Adrenal gland (tissue), 9 donors: ENCODE measurements at regions not wholly inside any gene's neighbourhood (a gene's known extent, or its start where the extent isn't known, plus 50 kb on each side); places are given as distances from the start of the nearest gene placed in this dataset.

Source experiments
- DNase-seq, 7 donors: peaks; one replicate each; pipeline ENCODE4 v3.0.0-alpha.2; 2019 to 2020
- H3K27ac ChIP-seq, 5 donors: fragments of 200-600 bp; sonication (generic) in 4 of 5; 1 replicate in 3 of 5; 2 replicates in 2 of 5; pipeline versions ENCODE4 v1.5.1 to v1.8.0; 2016 to 2020; ENCODE audit warnings: mild to moderate bottlenecking in 1 of 5
- H3K27me3 ChIP-seq: fragments of 200-600 bp; 2 replicates; pipeline ENCODE4 v1.8.0; 2021
- H3K36me3 ChIP-seq, 2 donors: fragments of 200-600 bp; replicated peaks in 1 of 2; 1 replicate in 1 of 2; 2 replicates in 1 of 2; pipeline versions ENCODE4 v1.5.1 to v1.8.0; 2018 to 2022
- H3K4me1 ChIP-seq, 2 donors: fragments of 200-600 bp; replicated peaks in 1 of 2; 1 replicate in 1 of 2; 2 replicates in 1 of 2; pipeline versions ENCODE4 v1.5.1 to v1.8.0; 2018 to 2021
- H3K4me3 ChIP-seq, 4 donors: fragments of 200-600 bp; sonication (generic) in 3 of 4; one replicate each; pipeline ENCODE4 v1.5.1; 2016 to 2018
- H3K9me3 ChIP-seq, 3 donors: fragments of 200-600 bp; sonication (generic) in 1 of 3; replicated peaks in 1 of 3; 1 replicate in 2 of 3; 2 replicates in 1 of 3; pipeline versions ENCODE4 v1.5.1 to v1.8.0; 2016 to 2021
- CTCF ChIP-seq, 6 experiments: fragments of 450-650 bp in 4 of 6; fragments of 200-600 bp in 2 of 6; sonication (generic) in 1 of 6; IDR thresholded peaks; 1 replicate in 5 of 6; 2 replicates in 1 of 6; pipeline versions ENCODE4 v1.5.1 to v1.8.0; 2016 to 2021; ENCODE audit warnings: antibody characterized with exemption in 6 of 6, mild to moderate bottlenecking in 2 of 6, moderate library complexity in 1 of 6
- POLR2A ChIP-seq, 2 donors: fragments of 450-650 bp; IDR thresholded peaks; one replicate each; pipeline ENCODE4 v1.6.1; 2017; ENCODE audit warnings: antibody characterized with exemption in 2 of 2, mild to moderate bottlenecking in 2 of 2, moderate library complexity in 1 of 2
- WGBS, 4 donors: extraction: QIAGEN DNeasy Blood & Tissue Kit in 2 of 4; methylation state at CpG; one replicate each; pipeline versions ENCODE4 v1.1.5 to v1.1.7; 2013 to 2017; 5-methylcytosine and 5-hydroxymethylcytosine counted together
- intact Hi-C, 2 donors: fragments of 100-400 bp; cut with DNase I; formaldehyde crosslinking; loops; one replicate each; pipeline versions ENCODE4 v1.14.1 to v1.15.0; 2022 to 2023
- donor health status: healthy with polysubstance abuse.
- donor health status: Bipolar disorder and iron deficiency.
- donor health status: DM: yes; HTN: yes; CAD: no.
- donor health status: DM: no; HTN: no; CAD: no.
- donor health status: DM: no; HTN: no; CAD: no.

GRCh38 chr17:53133876-53134275 is 688.9 kb upstream of the KIF2B start:
- intact Hi-C loops: no loop called here
- no peaks in the 10 kb centered on the region for H3K27me3 ChIP-seq
- no peak overlapping the region for H3K4me3 ChIP-seq
- H3K4me1 ChIP-seq: no peaks in the 10 kb centered on the region
- 47 to 48% (median 48%) methylated on average over 5 of the region's 5 CpGs for WGBS, 4 donors
- H3K27ac ChIP-seq: no peak overlapping the region
- no peak for TF ChIP-seq POLR2A (IDR thresholded peaks at IDR 0.05)
- no peak for DNase-seq
- H3K9me3 ChIP-seq: no peaks in the 10 kb centered on the region
- no peaks in the 10 kb centered on the region for H3K36me3 ChIP-seq

GRCh38 chr17:53129863-53130262 is 692.9 kb upstream of the KIF2B start:
- Histone ChIP-seq H3K4me3 (no peak overlapping the region), H3K36me3 (no peaks in the 10 kb centered on the region), H3K4me1 (no peaks in the 10 kb centered on the region), H3K27me3 (no peaks in the 10 kb centered on the region), H3K9me3 (no peaks in the 10 kb centered on the region), H3K27ac (no peak overlapping the region)
- DNase-seq: no peak
- intact Hi-C loops: no loop called here
- 84 to 93% (median 89%) methylated on average over 2 of the region's 2 CpGs for WGBS, 4 donors
- TF ChIP-seq POLR2A (IDR thresholded peaks at IDR 0.05): no peak
- no peak for TF ChIP-seq CTCF (IDR thresholded peaks at IDR 0.05)

- WGBS, 4 donors: 68 to 87% (median 74%) methylated on average over 3 of the region's 3 CpGs
- Histone ChIP-seq H3K4me3 (no peak overlapping the region), H3K36me3 (no peaks in the 10 kb centered on the region), H3K27ac (no peak overlapping the region), H3K9me3 (no peaks in the 10 kb centered on the region), H3K27me3 (no peaks in the 10 kb centered on the region), H3K4me1 (no peaks in the 10 kb centered on the region)
- intact Hi-C loops: no loop called here
- DNase-seq: no peak
- no peak for TF ChIP-seq POLR2A (IDR thresholded peaks at IDR 0.05)
- TF ChIP-seq CTCF (IDR thresholded peaks at IDR 0.05): no peak
These were observed 695.4 kb upstream of the KIF2B start for GRCh38 chr17:53127331-53127730.

- no peak overlapping the region for H3K27ac ChIP-seq
- DNase-seq: no peak
- no peaks in the 10 kb centered on the region for H3K9me3 ChIP-seq
- H3K27me3 ChIP-seq: no peaks in the 10 kb centered on the region
- intact Hi-C loops: no loop called here
- no peak for TF ChIP-seq POLR2A (IDR thresholded peaks at IDR 0.05)
- TF ChIP-seq CTCF (IDR thresholded peaks at IDR 0.05): no peak
- no peak overlapping the region for H3K4me3 ChIP-seq
- H3K4me1 ChIP-seq: no peaks in the 10 kb centered on the region
- no peaks in the 10 kb centered on the region for H3K36me3 ChIP-seq
These were observed 699.8 kb upstream of the KIF2B start for GRCh38 chr17:53122966-53123365.

- TF ChIP-seq CTCF (IDR thresholded peaks at IDR 0.05) (no peak), POLR2A (IDR thresholded peaks at IDR 0.05) (no peak)
- DNase-seq: no peak
- H3K9me3 ChIP-seq: no peaks in the 10 kb centered on the region
- no peaks in the 10 kb centered on the region for H3K4me1 ChIP-seq
- no peaks in the 10 kb centered on the region for H3K27me3 ChIP-seq
- H3K36me3 ChIP-seq: no peaks in the 10 kb centered on the region
- no peak overlapping the region for H3K4me3 ChIP-seq
- intact Hi-C loops: no loop called here
- WGBS, 4 donors: 53 to 57% (median 56%) methylated on average over 2 of the region's 2 CpGs
- H3K27ac ChIP-seq: no peak overlapping the region
These were observed 703.0 kb upstream of the KIF2B start for GRCh38 chr17:53119773-53120172.
